ENCODE measurements at regions not wholly inside any gene's neighbourhood (a gene's known extent, or its start where the extent isn't known, plus 50 kb on each side); places are given as distances from the start of the nearest gene placed in this dataset.
A peak's percentile ranks its signal among the peaks of the same experiment; 100 is the strongest.
"Not testable (repeated sequence)": the region's sequence is repeated elsewhere in the genome, so short reads cannot be mapped to it uniquely, and the experiment has no call there.

GRCh38 chr2:176414641-176415040 is 145.4 kb downstream of the MTX2 start:
- DNase-seq (no peak), ATAC-seq (ENCODE audit: low read depth in 2 of 2) (no peak)
- Mint-ChIP-seq H3K27me3 (peaks cover 15 to 49% (median 19%) of the 10 kb centered on the region in 3 donors), H3K9me3 (no peaks in the 10 kb centered on the region), H3K36me3 (no peaks in the 10 kb centered on the region), H3K27ac (no peak overlapping the region), H3K4me3 (no peak overlapping the region), H3K4me1 (no peaks in the 10 kb centered on the region)

GRCh38 chr2:176415174-176415895 is 146.1 kb downstream of the MTX2 start:
- H3K9me3 Mint-ChIP-seq = no peaks in the 10 kb centered on the region
- ATAC-seq (ENCODE audit: low read depth in 2 of 2) (no peak), DNase-seq (no peak)
- H3K4me1 Mint-ChIP-seq = no peaks in the 10 kb centered on the region
- no peak overlapping the region for H3K27ac Mint-ChIP-seq
- no peak overlapping the region for H3K4me3 Mint-ChIP-seq
- no peaks in the 10 kb centered on the region for H3K36me3 Mint-ChIP-seq
- peaks cover 11 to 42% (median 13%) of the 10 kb centered on the region in 3 donors for H3K27me3 Mint-ChIP-seq

GRCh38 chr2:176415937-176416499 is 146.8 kb downstream of the MTX2 start:
- H3K27me3 Mint-ChIP-seq = peaks cover 9 to 36% (median 10%) of the 10 kb centered on the region in 3 donors
- H3K4me1 Mint-ChIP-seq = no peaks in the 10 kb centered on the region
- no peak overlapping the region for H3K27ac Mint-ChIP-seq
- H3K9me3 Mint-ChIP-seq = no peaks in the 10 kb centered on the region
- DNase-seq (no peak), ATAC-seq (ENCODE audit: low read depth in 2 of 2) (no peak)
- H3K4me3 Mint-ChIP-seq = no peak overlapping the region
- H3K36me3 Mint-ChIP-seq = no peaks in the 10 kb centered on the region

GRCh38 chr2:176418768-176419167 is 149.5 kb downstream of the MTX2 start:
- DNase-seq (no peak), ATAC-seq (ENCODE audit: low read depth in 2 of 2) (no peak)
- no peaks in the 10 kb centered on the region for H3K4me1 Mint-ChIP-seq
- no peak overlapping the region for H3K27ac Mint-ChIP-seq
- H3K4me3 Mint-ChIP-seq = no peak overlapping the region
- no peaks in the 10 kb centered on the region for H3K36me3 Mint-ChIP-seq
- no peaks in the 10 kb centered on the region for H3K9me3 Mint-ChIP-seq
- H3K27me3 Mint-ChIP-seq = peaks cover 9 to 34% (median 19%) of the 10 kb centered on the region in 3 donors

GRCh38 chr2:176419591-176420071 is 150.4 kb downstream of the MTX2 start:
- H3K9me3 Mint-ChIP-seq = no peaks in the 10 kb centered on the region
- no peak overlapping the region for H3K4me3 Mint-ChIP-seq
- peaks cover 17 to 37% (median 26%) of the 10 kb centered on the region in 3 donors for H3K27me3 Mint-ChIP-seq
- ATAC-seq (ENCODE audit: low read depth in 2 of 2) (no peak), DNase-seq (no peak)
- H3K36me3 Mint-ChIP-seq = no peaks in the 10 kb centered on the region
- no peaks in the 10 kb centered on the region for H3K4me1 Mint-ChIP-seq
- no peak overlapping the region for H3K27ac Mint-ChIP-seq

GRCh38 chr2:176421297-176422050 is 152.2 kb downstream of the MTX2 start:
- Mint-ChIP-seq H3K27me3 (peaks cover 19 to 35% (median 30%) of the 10 kb centered on the region in 3 donors), H3K4me1 (no peaks in the 10 kb centered on the region), H3K36me3 (no peaks in the 10 kb centered on the region), H3K4me3 (no peak overlapping the region), H3K27ac (no peak overlapping the region), H3K9me3 (peaks cover 0 to 3% (median 0%) of the 10 kb centered on the region in 7 donors)
- DNase-seq = no peak
- ATAC-seq (ENCODE audit: low read depth in 2 of 2) = no peak

GRCh38 chr2:176423819-176424218 is 154.6 kb downstream of the MTX2 start:
- peaks cover 7 to 18% (median 9%) of the 10 kb centered on the region in 7 donors for H3K9me3 Mint-ChIP-seq
- ATAC-seq (ENCODE audit: low read depth in 2 of 2) (no peak), DNase-seq (no peak)
- H3K4me3 Mint-ChIP-seq = no peak overlapping the region
- peaks cover 0 to 12% of the 10 kb centered on the region in 2 donors for H3K36me3 Mint-ChIP-seq
- H3K27ac Mint-ChIP-seq = no peak overlapping the region
- peaks cover 15 to 37% (median 32%) of the 10 kb centered on the region in 3 donors for H3K27me3 Mint-ChIP-seq
- peaks cover 2 to 7% (median 5%) of the 10 kb centered on the region in 3 donors for H3K4me1 Mint-ChIP-seq

GRCh38 chr2:176424746-176425145 is 155.5 kb downstream of the MTX2 start:
- Mint-ChIP-seq H3K9me3 (peaks cover 11 to 27% (median 14%) of the 10 kb centered on the region in 7 donors), H3K27ac (no peak overlapping the region), H3K36me3 (peaks cover 0 to 21% of the 10 kb centered on the region in 2 donors), H3K4me1 (peaks cover 7 to 12% (median 9%) of the 10 kb centered on the region in 3 donors), H3K4me3 (no peak overlapping the region), H3K27me3 (peaks cover 15 to 37% (median 32%) of the 10 kb centered on the region in 3 donors)
- DNase-seq = no peak
- no peak for ATAC-seq (ENCODE audit: low read depth in 2 of 2)

- DNase-seq (no peak), ATAC-seq (ENCODE audit: low read depth in 2 of 2) (no peak)
- Mint-ChIP-seq H3K27me3 (peaks cover 15 to 28% (median 25%) of the 10 kb centered on the region in 3 donors), H3K4me1 (peaks cover 7 to 12% (median 9%) of the 10 kb centered on the region in 3 donors), H3K36me3 (peaks cover 0 to 25% of the 10 kb centered on the region in 2 donors), H3K4me3 (no peak overlapping the region), H3K9me3 (peaks cover 11 to 38% (median 21%) of the 10 kb centered on the region in 7 donors), H3K27ac (no peak overlapping the region)
These were observed 158.3 kb downstream of the MTX2 start for GRCh38 chr2:176427549-176427948.

GRCh38 chr2:176428944-176429469 is 159.8 kb downstream of the MTX2 start:
- peak; percentile 49 to 56 for ATAC-seq (ENCODE audit: low read depth in 2 of 2)
- not testable (repeated sequence) for H3K4me3 Mint-ChIP-seq, DNase-seq
- H3K36me3 Mint-ChIP-seq = peaks cover 0 to 25% of the 10 kb centered on the region in 2 donors
- peak overlapping the region in 1 of 6 donors; percentile 44 for H3K27ac Mint-ChIP-seq
- peaks cover 7 to 12% (median 9%) of the 10 kb centered on the region in 3 donors for H3K4me1 Mint-ChIP-seq
- peaks cover 11 to 38% (median 21%) of the 10 kb centered on the region in 7 donors for H3K9me3 Mint-ChIP-seq
- H3K27me3 Mint-ChIP-seq = peaks cover 9 to 23% (median 20%) of the 10 kb centered on the region in 3 donors

- DNase-seq (no peak), ATAC-seq (ENCODE audit: low read depth in 2 of 2) (no peak)
- H3K4me1 Mint-ChIP-seq = peaks cover 7 to 12% (median 9%) of the 10 kb centered on the region in 3 donors
- no peak overlapping the region for H3K27ac Mint-ChIP-seq
- peaks cover 11 to 31% (median 21%) of the 10 kb centered on the region in 7 donors for H3K9me3 Mint-ChIP-seq
- no peak overlapping the region for H3K4me3 Mint-ChIP-seq
- H3K27me3 Mint-ChIP-seq = peaks cover 15 to 35% (median 15%) of the 10 kb centered on the region in 3 donors
- H3K36me3 Mint-ChIP-seq = peaks cover 0 to 32% of the 10 kb centered on the region in 2 donors
These were observed 163.2 kb downstream of the MTX2 start for GRCh38 chr2:176432434-176432833.

GRCh38 chr2:176435729-176436128 is 166.5 kb downstream of the MTX2 start:
- Mint-ChIP-seq H3K4me1 (no peaks in the 10 kb centered on the region), H3K27ac (no peak overlapping the region), H3K9me3 (peaks cover 0 to 8% (median 4%) of the 10 kb centered on the region in 7 donors), H3K36me3 (peaks cover 0 to 7% of the 10 kb centered on the region in 2 donors), H3K27me3 (peaks cover 21 to 41% (median 33%) of the 10 kb centered on the region in 3 donors), H3K4me3 (no peak overlapping the region)
- no peak for DNase-seq
- ATAC-seq (ENCODE audit: low read depth in 2 of 2) = no peak

- H3K4me3 Mint-ChIP-seq = no peak overlapping the region
These were observed 174.7 kb downstream of the MTX2 start for GRCh38 chr2:176443946-176444345.

More at GRCh38 chr2:176443946-176444345, 174.7 kb downstream of the MTX2 start:
- Mint-ChIP-seq H3K9me3 (no peaks in the 10 kb centered on the region), H3K27ac (no peak overlapping the region), H3K36me3 (no peaks in the 10 kb centered on the region), H3K4me1 (peaks cover 7 to 8% (median 8%) of the 10 kb centered on the region in 3 donors), H3K27me3 (peaks cover 4 to 28% (median 26%) of the 10 kb centered on the region in 3 donors)
- no peak for ATAC-seq (ENCODE audit: low read depth in 2 of 2)
- no peak for DNase-seq
